ENCODE measurements at regions not wholly inside any gene's neighbourhood (a gene's known extent, or its start where the extent isn't known, plus 50 kb on each side); places are given as distances from the start of the nearest gene placed in this dataset.

DNA sequence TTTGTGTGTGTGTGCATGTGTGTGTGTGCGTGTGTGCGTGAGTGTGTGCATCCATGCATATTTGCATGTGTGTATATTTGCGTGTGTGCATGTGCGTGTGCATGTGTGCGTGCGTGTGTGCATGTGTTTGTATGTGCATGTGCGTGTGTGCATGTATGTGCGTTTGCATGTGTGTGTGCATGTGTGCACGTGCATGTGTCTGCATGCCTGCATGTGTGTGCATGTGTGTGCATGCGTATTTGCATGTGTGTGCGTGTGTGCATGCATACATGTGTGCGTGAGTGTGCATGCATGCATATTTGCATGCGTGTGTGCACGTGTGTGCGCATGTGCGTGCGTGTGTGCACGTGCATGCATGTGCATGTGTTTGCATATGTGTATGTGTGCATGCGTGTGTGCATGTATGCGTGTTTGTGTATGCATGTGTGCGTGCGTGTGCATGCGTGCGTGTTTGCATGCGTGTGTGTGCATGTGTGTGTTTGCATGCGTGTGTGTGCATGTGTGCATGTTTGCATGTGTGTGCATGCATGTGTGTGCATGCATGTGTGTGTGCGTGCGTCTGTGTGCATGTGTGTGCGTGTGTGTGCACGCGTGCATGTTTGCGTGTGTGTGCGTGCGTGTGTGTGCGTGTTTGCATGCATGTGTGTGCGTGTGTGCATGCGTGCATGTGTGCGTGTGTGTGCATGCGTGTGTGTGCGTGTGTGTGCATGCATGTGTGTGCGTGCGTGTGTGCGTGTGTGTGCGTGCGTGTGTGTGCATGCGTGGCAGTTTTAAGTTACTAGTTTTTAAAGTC is 57.7 kb upstream of the SMOC2 start:
- TF ChIP-seq, protein P1, sequence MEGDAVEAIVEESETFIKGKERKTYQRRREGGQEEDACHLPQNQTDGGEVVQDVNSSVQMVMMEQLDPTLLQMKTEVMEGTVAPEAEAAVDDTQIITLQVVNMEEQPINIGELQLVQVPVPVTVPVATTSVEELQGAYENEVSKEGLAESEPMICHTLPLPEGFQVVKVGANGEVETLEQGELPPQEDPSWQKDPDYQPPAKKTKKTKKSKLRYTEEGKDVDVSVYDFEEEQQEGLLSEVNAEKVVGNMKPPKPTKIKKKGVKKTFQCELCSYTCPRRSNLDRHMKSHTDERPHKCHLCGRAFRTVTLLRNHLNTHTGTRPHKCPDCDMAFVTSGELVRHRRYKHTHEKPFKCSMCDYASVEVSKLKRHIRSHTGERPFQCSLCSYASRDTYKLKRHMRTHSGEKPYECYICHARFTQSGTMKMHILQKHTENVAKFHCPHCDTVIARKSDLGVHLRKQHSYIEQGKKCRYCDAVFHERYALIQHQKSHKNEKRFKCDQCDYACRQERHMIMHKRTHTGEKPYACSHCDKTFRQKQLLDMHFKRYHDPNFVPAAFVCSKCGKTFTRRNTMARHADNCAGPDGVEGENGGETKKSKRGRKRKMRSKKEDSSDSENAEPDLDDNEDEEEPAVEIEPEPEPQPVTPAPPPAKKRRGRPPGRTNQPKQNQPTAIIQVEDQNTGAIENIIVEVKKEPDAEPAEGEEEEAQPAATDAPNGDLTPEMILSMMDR (IDR thresholded peaks at IDR 0.05): no peak
- whole genome bisulfite sequencing, 2 donors: 78 to 89% methylated on average over 46 of the region's 46 CpGs
- no peaks in the 10 kb centered on the region for H3K4me1 ChIP-seq
- no peaks in the 10 kb centered on the region for H3K36me3 ChIP-seq
- no peak overlapping the region for H3K27ac ChIP-seq
- no peaks in the 10 kb centered on the region for H3K9me3 ChIP-seq
- DNase-seq (peak in 1 of 6 donors; percentile 15), FAIRE-seq (no peak), ATAC-seq (no peak)
- no peak overlapping the region for H3K4me3 ChIP-seq
- no peaks in the 10 kb centered on the region for H3K27me3 ChIP-seq
- intact Hi-C loops (cut with DNase I): no loop called here

DNA sequence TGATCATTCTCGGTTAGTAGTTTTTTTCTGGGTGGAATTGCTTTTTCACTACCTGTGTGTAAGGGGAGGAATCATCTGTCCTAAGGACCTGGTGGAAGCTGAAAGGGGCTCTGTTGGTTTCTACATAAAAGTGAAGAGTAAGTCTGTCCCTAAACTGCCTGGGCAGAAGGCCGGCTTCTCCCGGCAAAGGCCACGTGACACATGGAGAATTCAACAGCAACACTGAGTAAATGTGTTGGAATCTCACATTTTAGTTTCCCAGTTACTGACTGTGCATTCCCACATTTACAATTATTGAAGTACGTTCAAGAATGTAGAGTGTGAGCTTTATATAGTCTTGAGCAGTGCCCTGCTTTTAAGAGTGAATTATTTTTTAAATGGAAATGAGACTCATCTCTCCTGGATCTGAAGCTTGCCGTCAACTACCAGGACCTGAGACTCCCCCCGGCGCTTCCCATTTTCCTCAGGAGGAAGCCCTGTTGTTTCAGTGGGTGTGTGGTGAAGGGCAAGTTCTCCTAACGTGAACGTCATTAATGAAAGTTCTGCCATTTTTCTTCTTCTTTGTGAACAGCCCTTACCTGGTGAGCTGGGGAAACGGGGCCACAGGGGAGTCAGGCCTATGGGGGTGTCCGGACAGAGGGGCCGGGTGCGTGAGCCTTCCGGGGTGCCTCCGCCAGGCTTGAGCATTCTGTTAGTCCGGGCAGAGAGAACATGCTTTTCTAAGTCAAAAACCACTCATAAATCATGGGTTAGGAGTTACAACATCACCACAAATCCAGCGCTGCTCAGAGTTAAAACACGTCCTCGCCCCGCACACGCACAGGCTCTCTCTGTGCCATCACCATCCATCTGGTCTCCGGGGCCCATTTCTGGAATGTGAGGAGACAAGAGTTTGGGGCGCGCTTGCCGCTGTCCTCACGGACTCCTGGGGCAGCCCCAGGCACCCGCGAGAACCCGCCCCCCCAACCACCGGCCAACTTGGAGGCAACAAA is 56.6 kb upstream of the SMOC2 start:
- no peak for FAIRE-seq
- intact Hi-C loops (cut with DNase I): no loop called here
- peak in 2 of 4 donors; percentile 21 to 34 for ATAC-seq
- Histone ChIP-seq H3K27ac (no peak overlapping the region), H3K27me3 (no peaks in the 10 kb centered on the region), H3K36me3 (no peaks in the 10 kb centered on the region), H3K4me3 (no peak overlapping the region), H3K9me3 (no peaks in the 10 kb centered on the region), H3K4me1 (peaks cover 0 to 6% (median 4%) of the 10 kb centered on the region in 3 donors)
- DNase-seq: no peak
- WGBS, 2 donors: 84 to 87% methylated on average over 31 of the region's 31 CpGs
- TF ChIP-seq, protein P1 (IDR thresholded peaks at IDR 0.05): no peak

DNA sequence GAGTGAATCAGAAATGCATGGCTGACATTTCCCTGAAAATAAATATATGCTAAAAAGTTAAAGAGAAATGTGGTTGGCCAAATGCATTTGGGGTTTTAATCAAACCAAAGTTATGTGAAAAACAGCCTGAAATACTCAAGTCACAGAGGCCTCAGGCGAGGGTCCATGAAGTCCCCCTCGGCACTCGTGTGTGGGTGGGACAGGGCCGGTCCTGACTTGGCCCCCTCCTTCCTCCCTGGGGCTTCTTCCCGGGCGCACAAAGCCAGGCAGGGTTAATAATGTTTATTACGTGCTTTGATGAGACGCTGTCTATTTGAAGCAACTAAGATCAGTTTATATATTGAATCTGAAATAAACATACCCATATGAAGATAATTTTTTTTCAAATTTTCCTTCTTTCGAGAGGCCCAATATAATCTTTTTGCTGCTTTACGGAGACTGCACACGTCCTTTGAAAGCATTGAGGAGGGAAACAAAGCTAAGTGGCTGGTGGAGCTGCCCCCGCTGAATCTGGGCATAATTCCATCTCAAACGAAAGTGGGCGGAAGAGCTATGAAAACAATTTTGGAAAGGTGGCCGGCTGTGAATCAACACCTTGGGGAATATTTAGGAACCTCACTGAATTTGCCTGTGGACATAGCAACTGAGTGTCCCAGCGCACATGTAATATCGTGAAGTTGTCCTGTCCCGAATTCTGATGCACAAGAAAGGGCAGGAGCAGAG is 55.8 kb upstream of the SMOC2 start:
- DNase-seq: no peak
- 81 to 86% methylated on average over 18 of the region's 18 CpGs for WGBS, 2 donors
- Histone ChIP-seq H3K4me1 (peaks cover 0 to 6% (median 4%) of the 10 kb centered on the region in 3 donors), H3K36me3 (no peaks in the 10 kb centered on the region), H3K27ac (no peak overlapping the region), H3K9me3 (no peaks in the 10 kb centered on the region), H3K4me3 (no peak overlapping the region), H3K27me3 (no peaks in the 10 kb centered on the region)
- intact Hi-C loops (cut with DNase I): no loop called here
- TF ChIP-seq, protein P1 (IDR thresholded peaks at IDR 0.05): no peak
- no peak for ATAC-seq
- no peak for FAIRE-seq

DNA sequence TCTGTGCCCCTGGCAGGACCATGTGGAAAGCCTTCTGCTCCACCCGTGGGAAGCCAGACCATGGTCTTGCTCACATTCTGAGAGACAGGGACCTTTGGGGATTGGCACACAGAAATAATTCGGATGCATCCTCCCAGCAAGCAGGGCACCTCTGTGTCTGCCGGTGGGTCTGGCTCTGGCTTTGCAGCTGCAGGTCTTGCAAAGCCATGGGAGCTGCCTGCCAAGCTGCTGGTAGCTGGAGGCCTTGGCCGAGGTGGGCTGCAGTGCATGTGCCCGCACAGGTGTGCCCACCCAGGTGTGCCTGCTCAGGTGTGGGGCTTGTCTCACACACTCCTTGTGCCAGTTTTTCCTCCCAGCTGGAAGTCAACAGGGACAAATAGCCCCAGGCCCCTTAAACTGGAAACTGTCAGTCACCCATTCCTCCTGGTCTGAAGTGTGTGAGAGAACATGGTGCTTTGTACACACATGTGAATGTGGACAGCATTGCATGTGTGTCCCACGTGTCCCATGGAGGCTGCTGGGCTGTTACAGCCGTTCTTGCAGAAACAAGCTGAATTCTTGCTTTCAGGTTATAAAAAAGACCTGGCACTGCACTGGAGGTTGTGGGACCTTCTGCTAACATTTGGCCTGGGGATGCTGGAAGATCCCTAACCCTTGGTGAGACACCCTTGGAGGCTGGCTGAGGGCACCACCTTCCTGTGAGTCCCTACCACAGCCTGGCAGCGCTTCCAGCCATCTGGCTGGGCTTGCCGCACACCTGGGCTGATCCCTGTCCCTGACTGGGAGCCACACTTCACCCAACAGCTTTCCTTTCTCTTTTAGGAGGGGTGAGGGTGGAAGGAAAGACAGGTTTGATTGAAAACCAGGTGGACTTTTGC is 54.9 kb upstream of the SMOC2 start:
- Histone ChIP-seq H3K4me3 (no peak overlapping the region), H3K9me3 (no peaks in the 10 kb centered on the region), H3K36me3 (no peaks in the 10 kb centered on the region), H3K4me1 (peaks cover 0 to 6% (median 4%) of the 10 kb centered on the region in 3 donors), H3K27me3 (no peaks in the 10 kb centered on the region), H3K27ac (no peak overlapping the region)
- intact Hi-C loops (cut with DNase I): no loop called here
- 69 to 78% methylated on average over 9 of the region's 9 CpGs for WGBS, 2 donors
- ATAC-seq (peak in 2 of 4 donors; percentile 23 to 61), FAIRE-seq (no peak), DNase-seq (no peak)
- TF ChIP-seq, protein P1 (IDR thresholded peaks at IDR 0.05): no peak
